HepG2 (cell line): ENCODE measurements at regions not wholly inside any gene's neighbourhood (a gene's known extent, or its start where the extent isn't known, plus 50 kb on each side); places are given as distances from the start of the nearest gene placed in this dataset.

Experiments used
- ARID3A ChIP-seq: IDR thresholded peaks from 2 replicates; pipeline ENCODE4 v1.6.1; 2012; ENCODE audit warnings: low read depth, low read length, improper control_type of control experiment
- HNF1B ChIP-seq: sonication (generic); formaldehyde crosslinking; IDR thresholded peaks from 2 replicates; pipeline ENCODE4 v1.5.1; 2020; ENCODE audit warnings: mild to moderate bottlenecking, moderate library complexity, missing genetic modification reagents
- IKZF1 ChIP-seq: fragments of 450-650 bp; IDR thresholded peaks from 2 replicates; pipeline ENCODE4 v1.7.1; 2016
- KDM2A ChIP-seq: sonication (generic); formaldehyde crosslinking; IDR thresholded peaks from 2 replicates; pipeline ENCODE4 v1.4.0; 2020; ENCODE audit warnings: low read depth, missing genetic modification reagents, borderline replicate concordance
- MIER2 ChIP-seq: IDR thresholded peaks from 2 replicates; pipeline ENCODE4 v1.6.1; 2016; ENCODE audit warnings: missing biosample characterization, missing genetic modification reagents
- MTF2 ChIP-seq: sonication (generic); formaldehyde crosslinking; IDR thresholded peaks from 2 replicates; pipeline ENCODE4 v1.5.0; 2020; ENCODE audit warnings: missing genetic modification reagents, borderline replicate concordance
- PAX8 ChIP-seq: sonication (generic); formaldehyde crosslinking; IDR thresholded peaks from 2 replicates; pipeline ENCODE4 v1.8.0; 2022; ENCODE audit warnings: mild to moderate bottlenecking, missing genetic modification reagents, borderline replicate concordance
- SMARCE1 ChIP-seq: fragments of 450-650 bp; IDR thresholded peaks from 2 replicates; pipeline ENCODE4 v1.6.1; 2017; ENCODE audit warnings: borderline replicate concordance
- SMYD3 ChIP-seq: sonication (generic); formaldehyde crosslinking; IDR thresholded peaks from 2 replicates; pipeline ENCODE4 v1.8.1; 2023; ENCODE audit warnings: mild to moderate bottlenecking, missing genetic modification reagents
- TMF1 ChIP-seq: sonication (generic); formaldehyde crosslinking; IDR thresholded peaks from 2 replicates; pipeline ENCODE4 v1.8.1; 2022; ENCODE audit warnings: low read depth, missing genetic modification reagents
- ZBTB26 ChIP-seq: IDR thresholded peaks from 2 replicates; pipeline ENCODE4 v1.6.1; 2016; ENCODE audit warnings: missing compliant biosample characterization, missing genetic modification reagents, borderline replicate concordance
- ZFP91 ChIP-seq: sonication (generic); formaldehyde crosslinking; IDR thresholded peaks from 2 replicates; pipeline ENCODE4 v1.9.0; 2022; ENCODE audit warnings: missing genetic modification reagents, mild to moderate bottlenecking, borderline replicate concordance
- ZNF10 ChIP-seq: sonication (generic); formaldehyde crosslinking; IDR thresholded peaks from 2 replicates; pipeline ENCODE4 v1.4.0; 2020; ENCODE audit warnings: mild to moderate bottlenecking, low read depth, missing genetic modification reagents, borderline replicate concordance
- ZNF124 ChIP-seq: sonication (generic); formaldehyde crosslinking; IDR thresholded peaks from 2 replicates; pipeline ENCODE4 v1.4.0; 2020; ENCODE audit warnings: missing genetic modification reagents
- ZNF280B ChIP-seq: sonication (generic); formaldehyde crosslinking; IDR thresholded peaks from 2 replicates; pipeline ENCODE4 v1.5.0; 2020; ENCODE audit warnings: missing genetic modification reagents, mild to moderate bottlenecking, borderline replicate concordance
- ZNF350 ChIP-seq: sonication (generic); formaldehyde crosslinking; IDR thresholded peaks from 2 replicates; pipeline ENCODE4 v1.4.0; 2020; ENCODE audit warnings: mild to moderate bottlenecking, low read depth, missing genetic modification reagents, borderline replicate concordance
- ZNF354B ChIP-seq: sonication (generic); formaldehyde crosslinking; IDR thresholded peaks from 2 replicates; pipeline ENCODE4 v1.8.0; 2022; ENCODE audit warnings: mild to moderate bottlenecking, missing genetic modification reagents
- ZNF513 ChIP-seq: sonication (generic); formaldehyde crosslinking; conservative IDR thresholded peaks from 2 replicates; pipeline ENCODE4 v1.5.0; 2020; ENCODE audit warnings: missing genetic modification reagents
- ZNF83 ChIP-seq: sonication (generic); formaldehyde crosslinking; IDR thresholded peaks from 2 replicates; pipeline ENCODE4 v1.4.0; 2020; ENCODE audit warnings: missing genetic modification reagents, mild to moderate bottlenecking, borderline replicate concordance
- ZZZ3 ChIP-seq: sonication (generic); formaldehyde crosslinking; IDR thresholded peaks from 2 replicates; pipeline ENCODE4 v1.4.0; 2020; ENCODE audit warnings: missing genetic modification reagents, mild to moderate bottlenecking, borderline replicate concordance

GRCh38 chr16:87203060-87203656, 114.0 kb downstream of the C16orf95 start (continued):
- TF ChIP-seq ZNF280B (CRISPR knock-in tag) (0 out of 2 replicates have a peak, but pooled peaks have one; percentile 47), ZNF83 (no peak), KDM2A (CRISPR knock-in tag) (peak; percentile 82; the same call in 1 of the 2 replicates), ZNF354B (CRISPR knock-in tag) (no peak), ZNF124 (peak; percentile 73; the same call in 1 of the 2 replicates), ZZZ3 (CRISPR knock-in tag) (no peak), SMYD3 (CRISPR knock-in tag) (no peak), HNF1B (CRISPR knock-in tag) (0 out of 2 replicates have a peak, but pooled peaks have one; percentile 27), MTF2 (CRISPR knock-in tag) (no peak), ZFP91 (CRISPR knock-in tag) (no peak), ZNF10 (CRISPR knock-in tag) (no peak), ZNF513 (CRISPR knock-in tag) (no peak), ZBTB26 (CRISPR knock-in tag) (peak; percentile 71; the same call in 1 of the 2 replicates), IKZF1 (no peak), SMARCE1 (no peak), ZNF350 (CRISPR knock-in tag) (peak; percentile 44; the same call in 1 of the 2 replicates), PAX8 (CRISPR knock-in tag) (no peak), TMF1 (CRISPR knock-in tag) (no peak), ARID3A (no peak), MIER2 (CRISPR knock-in tag) (peak; percentile 63; the same call in 1 of the 2 replicates)
